SK-N-SH (cell line): ENCODE measurements at regions not wholly inside any gene's neighbourhood (a gene's known extent, or its start where the extent isn't known, plus 50 kb on each side); places are given as distances from the start of the nearest gene placed in this dataset.

ENCODE experiments used
- CTCF ChIA-PET: fragments of 300-600, 350-600 bp; formaldehyde crosslinking; extraction: SDS; loops from one replicate; lab custom pipeline; 2021; lab: Yijun Ruan, JAX
- POLR2A ChIA-PET: fragments of 350-600 bp; sonication (Branson Sonifier 250); formaldehyde crosslinking; extraction: SDS; loops from one replicate; lab custom pipeline; 2020; ENCODE audit warnings: antibody characterized with exemption, inconsistent platforms; lab: Yijun Ruan, JAX
- DNase-seq: peaks from one replicate; pipeline ENCODE4 v3.0.0; 2012
- H2AFZ ChIP-seq: fragments of 200-600 bp; sonication (generic); 2 replicates; pipeline ENCODE4 v1.8.1; 2016; ENCODE audit warnings: antibody characterized with exemption, mild to moderate bottlenecking, low read depth
- H3F3A ChIP-seq: fragments of 200-600 bp; sonication (generic); replicated peaks from 2 replicates; pipeline ENCODE3; 2016; ENCODE audit warnings: antibody characterized with exemption, mild to moderate bottlenecking; ENCODE audit not compliant: insufficient read depth
- H3K27ac ChIP-seq, 2 experiments: fragments of 200-500 bp in 1 of 2; fragments of 200-600 bp in 1 of 2; sonication (Bioruptor generic) in 1 of 2; sonication (generic), shearing (Covaris generic) in 1 of 2; 2 replicates each; pipeline versions ENCODE4 v1.5.1 to v1.6.1; 2014 to 2016; ENCODE audit warnings: low read depth in 2 of 2, inconsistent platforms in 1 of 2, low read length in 1 of 2, mild to moderate bottlenecking in 1 of 2, mixed read lengths in 1 of 2
- H3K27me3 ChIP-seq: fragments of 200-600 bp; sonication (generic), shearing (Covaris generic); 2 replicates; pipeline ENCODE4 v1.6.1; 2016; ENCODE audit warnings: mixed run types; ENCODE audit not compliant: insufficient read depth
- H3K36me3 ChIP-seq, 2 experiments: fragments of 200-500 bp in 1 of 2; fragments of 200-600 bp in 1 of 2; sonication (Bioruptor generic) in 1 of 2; sonication (generic) in 1 of 2; replicated peaks in 1 of 2; 2 replicates each; pipeline versions ENCODE3 to v1.5.1; 2014 to 2016; ENCODE audit warnings: low read length in 1 of 2, mild to moderate bottlenecking in 1 of 2; ENCODE audit not compliant: insufficient read depth in 2 of 2, control insufficient read depth in 1 of 2
- H3K4me1 ChIP-seq, 2 experiments: fragments of 200-500 bp in 1 of 2; fragments of 200-600 bp in 1 of 2; sonication (Bioruptor generic) in 1 of 2; sonication (generic), shearing (Covaris generic) in 1 of 2; 2 replicates each; pipeline versions ENCODE4 v1.5.1 to v1.6.1; 2014 to 2016; ENCODE audit warnings: low read depth in 1 of 2, low read length in 1 of 2, mixed run types in 1 of 2; ENCODE audit not compliant: insufficient read depth in 2 of 2, control insufficient read depth in 1 of 2
- H3K4me2 ChIP-seq: fragments of 200-600 bp; sonication (generic), shearing (Covaris generic); 2 replicates; pipeline ENCODE4 v1.6.1; 2017; ENCODE audit warnings: mixed run types
- H3K4me3 ChIP-seq, 2 experiments: fragments of 200-500 bp in 1 of 2; fragments of 200-600 bp in 1 of 2; sonication (Bioruptor generic) in 1 of 2; sonication (generic), shearing (Covaris generic) in 1 of 2; 2 replicates each; pipeline versions ENCODE4 v1.5.1 to v1.8.1; 2014 to 2016; ENCODE audit warnings: low read depth in 2 of 2, inconsistent platforms in 1 of 2, low read length in 1 of 2, mild to moderate bottlenecking in 1 of 2, mixed read lengths in 1 of 2, moderate library complexity in 1 of 2
- H3K79me2 ChIP-seq: fragments of 200-600 bp; sonication (generic); 2 replicates; pipeline ENCODE4 v1.8.1; 2017; ENCODE audit warnings: mild to moderate bottlenecking; ENCODE audit not compliant: insufficient read depth
- H3K9ac ChIP-seq: fragments of 200-600 bp; sonication (generic); 2 replicates; pipeline ENCODE4 v1.6.1; 2017; ENCODE audit warnings: mixed run types
- H3K9me2 ChIP-seq: fragments of 200-600 bp; sonication (generic); 2 replicates; pipeline ENCODE4 v1.6.1; 2017; ENCODE audit warnings: mixed run types
- H3K9me3 ChIP-seq: fragments of 200-600 bp; sonication (generic); 2 replicates; pipeline ENCODE4 v1.6.1; 2017; ENCODE audit warnings: mixed run types, mild to moderate bottlenecking, moderate library complexity
- H4K20me1 ChIP-seq: fragments of 200-600 bp; sonication (generic); 2 replicates; pipeline ENCODE4 v1.6.1; 2017; ENCODE audit warnings: mild to moderate bottlenecking, mixed run types; ENCODE audit not compliant: insufficient read depth
- ELF1 ChIP-seq: IDR thresholded peaks from 2 replicates; pipeline ENCODE4 v1.4.0; 2012
- EP300 ChIP-seq, 2 experiments: IDR thresholded peaks; 2 replicates each; pipeline versions ENCODE4 v1.4.0 to v1.6.1; 2012; ENCODE audit warnings: borderline replicate concordance in 1 of 2, low read depth in 1 of 2, low read length in 1 of 2
- FOXM1 ChIP-seq: IDR thresholded peaks from 2 replicates; pipeline ENCODE4 v1.4.0; 2012; ENCODE audit warnings: low read depth, mild to moderate bottlenecking
- GABPA ChIP-seq: IDR thresholded peaks from 2 replicates; pipeline ENCODE4 v1.4.0; 2012; ENCODE audit warnings: low read depth, mild to moderate bottlenecking
- MAX ChIP-seq: IDR thresholded peaks from 2 replicates; pipeline ENCODE4 v1.4.0; 2012; ENCODE audit warnings: low read depth
- NFIC ChIP-seq: IDR thresholded peaks from 2 replicates; pipeline ENCODE4 v1.4.0; 2012; ENCODE audit warnings: borderline replicate concordance
- NRF1 ChIP-seq: IDR thresholded peaks from 2 replicates; pipeline ENCODE4 v1.6.1; 2012; ENCODE audit warnings: low read depth, mild to moderate bottlenecking, low read length
- PBX3 ChIP-seq: IDR thresholded peaks from 2 replicates; pipeline ENCODE4; 2012
- REST ChIP-seq: IDR thresholded peaks from 2 replicates; pipeline ENCODE4 v1.6.1; 2012; ENCODE audit warnings: mild to moderate bottlenecking, low read depth, low read length, moderate library complexity
- YY1 ChIP-seq: IDR thresholded peaks from 2 replicates; pipeline ENCODE4 v1.4.0; 2012; ENCODE audit warnings: low read depth, mild to moderate bottlenecking
- WGBS: methylation state at CpG from one replicate; pipeline ENCODE4 v1.1.6; 2017; ENCODE audit warnings: low lambda C conversion rate; 5-methylcytosine and 5-hydroxymethylcytosine counted together
- TF ChIP-seq, protein P1 (sequence below): fragments of 200-600 bp; sonication (generic); IDR thresholded peaks from 2 replicates; pipeline ENCODE4 v1.6.1; 2017; ENCODE audit warnings: antibody characterized with exemption, mild to moderate bottlenecking, moderate library complexity

GRCh38 chr22:49199224-49199623 lies 628.4 kb downstream of the BRD1 start:
- TF ChIP-seq NRF1 (no peak), YY1 (no peak), REST (no peak)
- H3K9ac ChIP-seq, result no peak overlapping the region
- H3F3A ChIP-seq, result no peaks in the 10 kb centered on the region
- no peaks in the 10 kb centered on the region for H4K20me1 ChIP-seq
- no peak for DNase-seq
- no peaks in the 10 kb centered on the region; a peak in 1 of 4 replicates for H3K4me1 ChIP-seq
- ChIA-PET POLR2A (no interaction called here), CTCF (no interaction called here)
- H3K27ac ChIP-seq, result no peak overlapping the region
- H3K4me2 ChIP-seq, result no peak overlapping the region
- no peaks in the 10 kb centered on the region for H3K9me2 ChIP-seq
- H2AFZ ChIP-seq, result no peak overlapping the region
- H3K9me3 ChIP-seq, result no peaks in the 10 kb centered on the region
- no peaks in the 10 kb centered on the region for H3K79me2 ChIP-seq
- no peaks in the 10 kb centered on the region for H3K36me3 ChIP-seq
- 23% methylated on average over 5 of the region's 5 CpGs for WGBS
- peaks cover 5% of the 10 kb centered on the region; the same call in 1 of the 2 replicates for H3K27me3 ChIP-seq
- H3K4me3 ChIP-seq, result no peak overlapping the region

GRCh38 chr22:49198705-49199084 lies 629.0 kb downstream of the BRD1 start:
- Histone ChIP-seq H3K9ac (no peak overlapping the region), H3F3A (no peaks in the 10 kb centered on the region), H3K9me3 (no peaks in the 10 kb centered on the region), H3K9me2 (no peaks in the 10 kb centered on the region), H3K79me2 (no peaks in the 10 kb centered on the region), H2AFZ (no peak overlapping the region), H3K4me1 (no peaks in the 10 kb centered on the region; a peak in 1 of 4 replicates), H3K27me3 (peaks cover 5% of the 10 kb centered on the region; the same call in 1 of the 2 replicates), H3K4me2 (no peak overlapping the region), H3K4me3 (no peak overlapping the region), H3K27ac (no peak overlapping the region), H4K20me1 (no peaks in the 10 kb centered on the region), H3K36me3 (no peaks in the 10 kb centered on the region)
- POLR2A ChIA-PET, result no interaction called here
- DNase-seq, result no peak
- no peak for TF ChIP-seq GABPA
- TF ChIP-seq NFIC, result no peak
- TF ChIP-seq MAX, result no peak
- no peak for TF ChIP-seq FOXM1
- no peak for TF ChIP-seq ELF1
- TF ChIP-seq, protein P1, sequence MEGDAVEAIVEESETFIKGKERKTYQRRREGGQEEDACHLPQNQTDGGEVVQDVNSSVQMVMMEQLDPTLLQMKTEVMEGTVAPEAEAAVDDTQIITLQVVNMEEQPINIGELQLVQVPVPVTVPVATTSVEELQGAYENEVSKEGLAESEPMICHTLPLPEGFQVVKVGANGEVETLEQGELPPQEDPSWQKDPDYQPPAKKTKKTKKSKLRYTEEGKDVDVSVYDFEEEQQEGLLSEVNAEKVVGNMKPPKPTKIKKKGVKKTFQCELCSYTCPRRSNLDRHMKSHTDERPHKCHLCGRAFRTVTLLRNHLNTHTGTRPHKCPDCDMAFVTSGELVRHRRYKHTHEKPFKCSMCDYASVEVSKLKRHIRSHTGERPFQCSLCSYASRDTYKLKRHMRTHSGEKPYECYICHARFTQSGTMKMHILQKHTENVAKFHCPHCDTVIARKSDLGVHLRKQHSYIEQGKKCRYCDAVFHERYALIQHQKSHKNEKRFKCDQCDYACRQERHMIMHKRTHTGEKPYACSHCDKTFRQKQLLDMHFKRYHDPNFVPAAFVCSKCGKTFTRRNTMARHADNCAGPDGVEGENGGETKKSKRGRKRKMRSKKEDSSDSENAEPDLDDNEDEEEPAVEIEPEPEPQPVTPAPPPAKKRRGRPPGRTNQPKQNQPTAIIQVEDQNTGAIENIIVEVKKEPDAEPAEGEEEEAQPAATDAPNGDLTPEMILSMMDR, result no peak
- no peak for TF ChIP-seq PBX3
- no peak for TF ChIP-seq REST
- TF ChIP-seq EP300 (IDR thresholded peaks at IDR 0.05; ENCODE audit: borderline replicate concordance in 1 of 2, low read depth in 1 of 2, low read length in 1 of 2), result no peak
- WGBS, result 12% methylated on average over 6 of the region's 6 CpGs
- CTCF ChIA-PET, result no interaction called here
